ENCODE measurements at regions not wholly inside any gene's neighbourhood (a gene's known extent, or its start where the extent isn't known, plus 50 kb on each side); places are given as distances from the start of the nearest gene placed in this dataset.

- H3K27ac ChIP-seq (ENCODE audit: insufficient read depth, low read depth, low read length) = no peak overlapping the region
- no peak overlapping the region for H3K4me3 ChIP-seq (replicated peaks in 1 of 3; ENCODE audit: insufficient read depth in 1 of 3, low read depth in 1 of 3, low read length in 3 of 3)
- H3K9me1 ChIP-seq (replicated peaks; ENCODE audit: control insufficient read depth, extremely low read depth, insufficient read depth, low read length) = no peaks in the 10 kb centered on the region
- DNase-seq (ENCODE audit: low read depth, low spot score) (no peak), FAIRE-seq (no peak)
- ChIA-PET CTCF (interaction anchor here (1.4 kb wide), 1 partner anchor 432 kb away, joined by 3 read pairs; no protein-coding TSS in a partner anchor), POLR2A (no interaction called here)
- H3K36me3 ChIP-seq (ENCODE audit: control insufficient read depth in 2 of 2, extremely low read depth in 1 of 2, insufficient read depth in 2 of 2, low read length in 2 of 2) = no peaks in the 10 kb centered on the region
- BruUV-seq (replicated peaks) = no TSS peak
- H3K9ac ChIP-seq (replicated peaks; ENCODE audit: extremely low read depth, insufficient read depth, low read length) = no peak overlapping the region
- intact Hi-C loops (cut with micrococcal nuclease) = no loop called here
- H3K4me2 ChIP-seq (ENCODE audit: insufficient read depth, low read length) = no peak overlapping the region
- no peaks in the 10 kb centered on the region for H3K9me3 ChIP-seq (replicated peaks; ENCODE audit: control insufficient read depth, insufficient read depth, low read length)
- dilution Hi-C loops (cut with MboI; ENCODE audit: extremely low pct_ligation_motif_present, low sequenced_read_pairs) = no loop called here
- no peaks in the 10 kb centered on the region for H4K20me1 ChIP-seq (replicated peaks; ENCODE audit: control insufficient read depth, extremely low read depth, insufficient read depth, low read length)
- H3K27me3 ChIP-seq (ENCODE audit: control insufficient read depth in 2 of 2, insufficient read depth in 2 of 2, low read length in 2 of 2) = no peaks in the 10 kb centered on the region
- no peak overlapping the region for H2AFZ ChIP-seq (ENCODE audit: low read depth, low read length)
- no peak for TF ChIP-seq EZH2 (IDR thresholded peaks at IDR 0.05; ENCODE audit: borderline replicate concordance, low read depth, low read length, severe bottlenecking)
- H3K79me2 ChIP-seq (ENCODE audit: control insufficient read depth, insufficient read depth, low read length) = no peaks in the 10 kb centered on the region
- no peaks in the 10 kb centered on the region for H3K4me1 ChIP-seq (ENCODE audit: control insufficient read depth, extremely low read depth, insufficient read depth, low read length)
Observed at GRCh38 chr13:30564489-30564888, 53.2 kb upstream of the USPL1 start.

GRCh38 chr13:30565658-30566057, 52.1 kb upstream of the USPL1 start:
- POLR2A ChIA-PET = no interaction called here
- Histone ChIP-seq H3K4me1 (ENCODE audit: control insufficient read depth, extremely low read depth, insufficient read depth, low read length) (no peaks in the 10 kb centered on the region), H3K36me3 (ENCODE audit: control insufficient read depth in 2 of 2, extremely low read depth in 1 of 2, insufficient read depth in 2 of 2, low read length in 2 of 2) (no peaks in the 10 kb centered on the region), H3K79me2 (ENCODE audit: control insufficient read depth, insufficient read depth, low read length) (no peaks in the 10 kb centered on the region), H3K9me3 (replicated peaks; ENCODE audit: control insufficient read depth, insufficient read depth, low read length) (no peaks in the 10 kb centered on the region), H3K9ac (replicated peaks; ENCODE audit: extremely low read depth, insufficient read depth, low read length) (no peak overlapping the region), H3K9me1 (replicated peaks; ENCODE audit: control insufficient read depth, extremely low read depth, insufficient read depth, low read length) (no peaks in the 10 kb centered on the region), H3K4me2 (ENCODE audit: insufficient read depth, low read length) (no peak overlapping the region), H3K27ac (ENCODE audit: insufficient read depth, low read depth, low read length) (no peak overlapping the region), H3K27me3 (ENCODE audit: control insufficient read depth in 2 of 2, insufficient read depth in 2 of 2, low read length in 2 of 2) (no peaks in the 10 kb centered on the region), H2AFZ (ENCODE audit: low read depth, low read length) (no peak overlapping the region), H4K20me1 (replicated peaks; ENCODE audit: control insufficient read depth, extremely low read depth, insufficient read depth, low read length) (no peaks in the 10 kb centered on the region), H3K4me3 (replicated peaks in 1 of 3; ENCODE audit: insufficient read depth in 1 of 3, low read depth in 1 of 3, low read length in 3 of 3) (no peak overlapping the region)
- TF ChIP-seq EZH2 (IDR thresholded peaks at IDR 0.05; ENCODE audit: borderline replicate concordance, low read depth, low read length, severe bottlenecking) (no peak), CTCF (IDR thresholded peaks at IDR 0.05; ENCODE audit: extremely low read depth in 1 of 2, insufficient read depth in 1 of 2, low read depth in 1 of 2, low read length in 2 of 2) (no peak), POLR2A (IDR thresholded peaks at IDR 0.05; ENCODE audit: low read depth, low read length) (no peak), GATA2 (IDR thresholded peaks at IDR 0.05; ENCODE audit: insufficient read depth, insufficient read length, low read depth, low read length) (no peak), FOS (IDR thresholded peaks at IDR 0.05; ENCODE audit: borderline replicate concordance, insufficient read depth, low read length) (no peak), JUN (IDR thresholded peaks at IDR 0.05; ENCODE audit: borderline replicate concordance, insufficient read depth, insufficient read length, low read depth) (no peak), MYC (IDR thresholded peaks at IDR 0.05; ENCODE audit: low read depth, low read length) (no peak), POLR2AphosphoS5 (IDR thresholded peaks at IDR 0.05; ENCODE audit: insufficient read depth, low read depth, low read length) (no peak), MAX (IDR thresholded peaks at IDR 0.05; ENCODE audit: insufficient read depth, insufficient read length) (no peak)
- no peak for FAIRE-seq
- intact Hi-C loops (cut with micrococcal nuclease) = no loop called here
- CTCF ChIA-PET = interaction anchor here (0.7 to 1.3 kb wide), 3 partner anchors 8 to 50 kb away, joined by 3 read pairs; no protein-coding TSS in a partner anchor
- BruUV-seq (replicated peaks) = no TSS peak
- dilution Hi-C loops (cut with MboI; ENCODE audit: extremely low pct_ligation_motif_present, low sequenced_read_pairs) = no loop called here
- DNase-seq (ENCODE audit: low read depth, low spot score) = no peak
